ENCODE measurements at regions not wholly inside any gene's neighbourhood (a gene's known extent, or its start where the extent isn't known, plus 50 kb on each side); places are given as distances from the start of the nearest gene placed in this dataset.
"Not testable (repeated sequence)": the region's sequence is repeated elsewhere in the genome, so short reads cannot be mapped to it uniquely, and the experiment has no call there.

DNA sequence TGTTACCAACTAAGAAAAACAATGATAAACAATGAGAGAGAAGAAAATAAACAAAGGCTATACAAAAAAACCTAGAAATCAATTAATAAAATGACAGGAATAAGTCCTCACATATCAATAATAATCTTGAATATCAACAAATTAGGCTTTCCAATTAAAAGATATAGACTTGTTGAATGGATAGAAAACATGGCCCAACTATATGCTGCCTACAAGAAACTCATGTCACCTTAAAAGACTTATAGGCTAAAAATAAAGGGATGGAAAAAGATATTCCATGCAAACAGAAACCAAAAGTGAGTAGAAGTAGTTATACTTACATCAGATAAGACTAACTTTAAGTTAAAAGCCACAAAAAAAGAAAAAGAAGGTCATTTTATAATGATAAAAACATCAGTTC is 183.9 kb downstream of the MYRFL start:
- no peak for DNase-seq (ENCODE audit: low spot score)
- no peak overlapping the region for H3K4me3 ChIP-seq
- intact Hi-C loops (cut with DNase I), result no loop called here
- H3K4me1 ChIP-seq (replicated peaks), result no peaks in the 10 kb centered on the region
- TF ChIP-seq POLR2AphosphoS5 (IDR thresholded peaks at IDR 0.05) (no peak), POLR2A (IDR thresholded peaks at IDR 0.05) (no peak)
- TF ChIP-seq, protein P1, sequence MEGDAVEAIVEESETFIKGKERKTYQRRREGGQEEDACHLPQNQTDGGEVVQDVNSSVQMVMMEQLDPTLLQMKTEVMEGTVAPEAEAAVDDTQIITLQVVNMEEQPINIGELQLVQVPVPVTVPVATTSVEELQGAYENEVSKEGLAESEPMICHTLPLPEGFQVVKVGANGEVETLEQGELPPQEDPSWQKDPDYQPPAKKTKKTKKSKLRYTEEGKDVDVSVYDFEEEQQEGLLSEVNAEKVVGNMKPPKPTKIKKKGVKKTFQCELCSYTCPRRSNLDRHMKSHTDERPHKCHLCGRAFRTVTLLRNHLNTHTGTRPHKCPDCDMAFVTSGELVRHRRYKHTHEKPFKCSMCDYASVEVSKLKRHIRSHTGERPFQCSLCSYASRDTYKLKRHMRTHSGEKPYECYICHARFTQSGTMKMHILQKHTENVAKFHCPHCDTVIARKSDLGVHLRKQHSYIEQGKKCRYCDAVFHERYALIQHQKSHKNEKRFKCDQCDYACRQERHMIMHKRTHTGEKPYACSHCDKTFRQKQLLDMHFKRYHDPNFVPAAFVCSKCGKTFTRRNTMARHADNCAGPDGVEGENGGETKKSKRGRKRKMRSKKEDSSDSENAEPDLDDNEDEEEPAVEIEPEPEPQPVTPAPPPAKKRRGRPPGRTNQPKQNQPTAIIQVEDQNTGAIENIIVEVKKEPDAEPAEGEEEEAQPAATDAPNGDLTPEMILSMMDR (IDR thresholded peaks at IDR 0.05), result no peak
- no peak overlapping the region for H3K27ac ChIP-seq
- no peaks in the 10 kb centered on the region for H3K9me3 ChIP-seq
- H3K36me3 ChIP-seq, result no peaks in the 10 kb centered on the region
- H3K27me3 ChIP-seq (replicated peaks; ENCODE audit: insufficient read depth), result no peaks in the 10 kb centered on the region

DNA sequence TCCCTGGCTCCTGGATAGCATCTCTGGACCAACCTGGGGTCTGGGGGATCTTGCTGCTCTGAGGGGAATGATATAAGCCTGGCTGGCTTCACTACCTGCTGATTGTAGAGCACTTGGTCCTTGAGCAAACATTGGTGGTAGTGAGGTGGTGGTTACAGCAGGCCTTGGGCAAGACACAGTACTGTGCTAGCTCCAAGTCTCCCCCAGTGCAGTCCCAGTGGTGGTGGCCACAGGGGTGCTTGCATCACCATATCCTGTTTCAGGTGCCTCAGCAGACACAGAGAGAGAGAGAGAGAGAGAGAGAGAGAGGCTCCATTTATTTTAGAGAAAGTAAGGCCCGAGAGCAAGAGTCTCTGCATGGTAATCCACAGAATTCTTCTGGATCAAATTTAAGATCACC is 186.3 kb downstream of the MYRFL start:
- TF ChIP-seq, protein P1 (IDR thresholded peaks at IDR 0.05), result no peak
- TF ChIP-seq POLR2AphosphoS5 (IDR thresholded peaks at IDR 0.05) (no peak), POLR2A (IDR thresholded peaks at IDR 0.05) (no peak)
- intact Hi-C loops (cut with DNase I), result no loop called here
- no peaks in the 10 kb centered on the region for H3K27me3 ChIP-seq (replicated peaks; ENCODE audit: insufficient read depth)
- H3K36me3 ChIP-seq, result no peaks in the 10 kb centered on the region
- H3K9me3 ChIP-seq, result no peaks in the 10 kb centered on the region
- H3K27ac ChIP-seq, result no peak overlapping the region
- H3K4me1 ChIP-seq (replicated peaks), result no peaks in the 10 kb centered on the region
- no peak overlapping the region for H3K4me3 ChIP-seq
- no peak for DNase-seq (ENCODE audit: low spot score)
- 100% methylated on average over 1 of the region's 1 CpG for WGBS

DNA sequence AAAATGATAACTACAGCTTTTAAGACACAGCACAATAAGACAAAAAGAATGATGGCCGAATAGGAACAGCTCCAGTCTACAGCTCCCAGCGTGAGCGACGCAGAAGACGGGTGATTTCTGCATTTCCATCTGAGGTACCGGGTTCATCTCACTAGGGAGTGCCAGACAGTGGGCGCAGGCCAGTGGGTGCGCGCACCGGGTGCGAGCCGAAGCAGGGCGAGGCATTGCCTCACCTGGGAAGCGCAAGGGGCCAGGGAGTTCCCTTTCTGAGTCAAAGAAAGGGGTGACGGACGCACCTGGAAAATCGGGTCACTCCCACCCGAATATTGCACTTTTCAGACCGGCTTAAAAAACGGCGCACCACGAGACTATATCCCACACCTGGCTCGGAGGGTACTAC is 188.0 kb downstream of the MYRFL start:
- intact Hi-C loops (cut with DNase I); H3K4me1 ChIP-seq (replicated peaks); H3K27ac ChIP-seq; H3K27me3 ChIP-seq (replicated peaks; ENCODE audit: insufficient read depth); H3K36me3 ChIP-seq; DNase-seq (ENCODE audit: low spot score); H3K9me3 ChIP-seq: not testable (repeated sequence)
- WGBS, result 57% methylated on average over 16 of the region's 23 CpGs
- peak overlapping the region in 1 of 2 donors; percentile 10 for H3K4me3 ChIP-seq

DNA sequence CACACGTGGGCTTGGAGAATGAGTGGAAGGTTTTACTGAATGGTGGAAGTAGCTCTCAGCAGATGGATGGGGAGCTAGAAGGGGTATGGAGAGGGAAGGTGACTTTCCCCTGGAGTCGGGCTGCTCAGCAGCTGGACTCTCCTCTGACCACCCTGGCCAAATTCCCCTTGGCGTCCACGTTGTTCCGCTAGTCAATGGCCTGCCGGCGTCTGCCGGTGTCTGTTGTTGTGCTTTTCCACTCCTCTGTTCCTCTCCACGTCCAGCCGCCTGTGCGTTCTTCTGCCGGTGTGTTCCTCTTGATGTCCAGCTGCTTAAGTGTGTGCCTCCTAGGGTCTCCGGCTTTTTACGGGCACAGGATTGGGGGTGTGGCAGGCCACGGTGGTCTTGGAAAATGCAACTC is 203.5 kb downstream of the MYRFL start:
- intact Hi-C loops (cut with DNase I), result no loop called here
- no peak for DNase-seq (ENCODE audit: low spot score)
- 91% methylated on average over 15 of the region's 15 CpGs for WGBS

DNA sequence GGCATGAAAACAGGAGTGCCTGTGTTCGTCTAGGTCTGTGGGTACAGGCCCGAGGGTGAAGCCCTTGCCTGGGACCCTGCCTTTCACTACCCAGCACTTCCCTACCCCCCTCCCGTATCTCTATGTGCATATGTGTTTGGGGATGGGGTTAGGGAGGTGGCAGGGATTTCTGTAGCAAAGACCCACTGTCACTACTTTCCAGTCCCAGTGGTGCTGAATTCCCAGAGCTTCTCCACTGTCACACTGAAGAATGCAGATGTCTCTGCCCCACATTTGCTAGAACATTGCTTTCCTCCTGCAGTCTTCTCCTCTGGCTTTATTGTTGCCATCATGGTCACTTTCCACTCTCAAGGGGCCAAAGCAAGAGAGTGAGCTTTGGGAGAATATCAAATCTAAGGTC is 203.9 kb downstream of the MYRFL start:
- H3K27me3 ChIP-seq (replicated peaks; ENCODE audit: insufficient read depth), result no peaks in the 10 kb centered on the region
- no peak overlapping the region for H3K4me3 ChIP-seq
- no peaks in the 10 kb centered on the region for H3K4me1 ChIP-seq (replicated peaks)
- 75% methylated on average over 3 of the region's 3 CpGs for WGBS
- H3K27ac ChIP-seq, result no peak overlapping the region
- no peak for DNase-seq (ENCODE audit: low spot score)
- no peaks in the 10 kb centered on the region for H3K9me3 ChIP-seq
- intact Hi-C loops (cut with DNase I), result no loop called here
- H3K36me3 ChIP-seq, result no peaks in the 10 kb centered on the region
- TF ChIP-seq POLR2A (IDR thresholded peaks at IDR 0.05), result no peak
- TF ChIP-seq, protein P1 (IDR thresholded peaks at IDR 0.05), result no peak
- TF ChIP-seq POLR2AphosphoS5 (IDR thresholded peaks at IDR 0.05), result no peak

More for the DNA sequence above, 203.5 kb downstream of the MYRFL start:
- TF ChIP-seq POLR2AphosphoS5 (IDR thresholded peaks at IDR 0.05), result no peak
- TF ChIP-seq, protein P1 (IDR thresholded peaks at IDR 0.05), result no peak
- no peak for TF ChIP-seq POLR2A (IDR thresholded peaks at IDR 0.05)
- H3K36me3 ChIP-seq, result no peaks in the 10 kb centered on the region
- no peaks in the 10 kb centered on the region for H3K9me3 ChIP-seq
- H3K27ac ChIP-seq, result no peak overlapping the region
- H3K27me3 ChIP-seq (replicated peaks; ENCODE audit: insufficient read depth), result no peaks in the 10 kb centered on the region
- no peak overlapping the region for H3K4me3 ChIP-seq
- no peaks in the 10 kb centered on the region for H3K4me1 ChIP-seq (replicated peaks)

Measured in prostate gland (tissue), 2 donors.